Left ventricle myocardium superior (tissue), 1 donor: ENCODE measurements at regions not wholly inside any gene's neighbourhood (a gene's known extent, or its start where the extent isn't known, plus 50 kb on each side); places are given as distances from the start of the nearest gene placed in this dataset.

ENCODE experiments used
- ATAC-seq: fragments of 200-7000 bp; cut with Tn5 transposase; one replicate; pipeline ENCODE4 v1.9.1; 2020; ENCODE audit warnings: mild to moderate bottlenecking, moderate library complexity
- DNase-seq: peaks from one replicate; pipeline ENCODE4 v3.0.0-alpha.2; 2020
- intact Hi-C: fragments of 100-400 bp; cut with micrococcal nuclease; formaldehyde crosslinking; loops from one replicate; pipeline ENCODE4 v1.11.0; 2022
- donor health status: DM: no; HTN: yes; CAD: no; lungs with severe emphysema.

DNA sequence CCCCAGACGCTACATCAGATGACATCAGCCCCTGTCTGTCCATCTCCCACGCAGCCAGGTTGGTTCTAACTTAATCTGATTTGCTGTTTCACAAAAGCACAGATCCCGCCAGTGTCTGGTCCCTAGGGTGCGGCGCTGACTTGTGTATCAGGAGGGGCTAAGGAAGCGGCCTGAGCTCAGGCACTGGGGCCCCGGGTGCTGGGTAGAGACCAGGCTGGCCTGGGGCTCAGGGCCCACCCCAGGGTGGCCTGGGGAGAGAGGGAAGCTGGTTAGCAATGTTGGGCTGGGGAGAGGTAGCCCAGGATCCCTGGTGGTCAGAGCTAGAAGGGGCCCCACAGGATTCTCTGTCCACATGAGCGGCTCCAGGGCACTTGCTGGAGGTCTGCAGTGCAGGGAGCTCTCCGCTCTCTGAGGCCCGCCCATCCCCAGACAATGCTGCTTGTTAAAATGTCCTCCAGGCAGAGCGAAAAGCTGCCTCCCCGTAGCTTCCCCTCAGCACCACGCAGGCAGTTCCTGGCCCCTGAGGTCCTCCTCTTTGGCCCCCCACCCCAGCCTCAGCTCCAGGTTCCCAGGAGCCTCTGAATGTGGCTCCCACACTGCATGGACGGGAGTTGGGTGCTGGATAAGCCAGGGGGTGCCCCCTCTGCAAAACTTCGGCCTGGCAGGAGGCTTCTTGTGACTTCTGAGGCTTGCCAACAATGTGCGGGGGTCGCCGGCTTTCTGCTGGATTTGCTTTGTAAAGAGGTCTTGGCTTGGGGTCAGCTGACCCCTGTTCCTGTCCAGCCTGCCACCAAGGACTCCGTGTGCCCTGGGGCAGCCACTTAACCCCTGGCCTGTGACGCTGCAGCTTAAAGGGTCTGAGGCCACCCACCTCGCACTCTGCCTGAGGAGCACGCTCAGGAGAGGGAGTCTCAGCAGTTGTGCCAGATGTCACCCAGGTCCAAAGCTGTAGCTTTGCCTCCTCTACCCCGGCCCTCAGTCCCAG lies 112.9 kb downstream of the CPZ start:
- intact Hi-C loops = no loop called here
- ATAC-seq = no peak
- no peak for DNase-seq

DNA sequence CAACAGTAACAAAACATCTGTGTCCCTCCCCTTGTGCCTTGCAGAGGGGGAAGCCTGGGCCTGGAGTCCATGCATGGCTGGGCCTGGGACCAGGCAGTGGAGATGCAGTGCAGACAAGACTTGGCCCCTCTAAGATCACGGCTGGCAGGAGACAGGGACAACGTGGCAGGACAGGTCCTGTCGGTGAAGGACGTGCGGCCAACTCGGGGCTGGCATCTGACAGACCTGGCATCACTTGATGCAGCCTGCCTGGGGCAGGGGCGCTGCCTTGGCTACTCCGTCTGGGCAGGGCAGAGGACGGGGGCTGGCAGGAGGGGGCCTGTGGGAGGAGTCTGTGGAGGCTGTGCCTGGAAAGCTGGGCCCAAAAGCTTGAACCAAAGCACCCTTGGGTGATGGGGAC lies 112.1 kb downstream of the CPZ start:
- DNase-seq (no peak), ATAC-seq (no peak)
- intact Hi-C loops = no loop called here

DNA sequence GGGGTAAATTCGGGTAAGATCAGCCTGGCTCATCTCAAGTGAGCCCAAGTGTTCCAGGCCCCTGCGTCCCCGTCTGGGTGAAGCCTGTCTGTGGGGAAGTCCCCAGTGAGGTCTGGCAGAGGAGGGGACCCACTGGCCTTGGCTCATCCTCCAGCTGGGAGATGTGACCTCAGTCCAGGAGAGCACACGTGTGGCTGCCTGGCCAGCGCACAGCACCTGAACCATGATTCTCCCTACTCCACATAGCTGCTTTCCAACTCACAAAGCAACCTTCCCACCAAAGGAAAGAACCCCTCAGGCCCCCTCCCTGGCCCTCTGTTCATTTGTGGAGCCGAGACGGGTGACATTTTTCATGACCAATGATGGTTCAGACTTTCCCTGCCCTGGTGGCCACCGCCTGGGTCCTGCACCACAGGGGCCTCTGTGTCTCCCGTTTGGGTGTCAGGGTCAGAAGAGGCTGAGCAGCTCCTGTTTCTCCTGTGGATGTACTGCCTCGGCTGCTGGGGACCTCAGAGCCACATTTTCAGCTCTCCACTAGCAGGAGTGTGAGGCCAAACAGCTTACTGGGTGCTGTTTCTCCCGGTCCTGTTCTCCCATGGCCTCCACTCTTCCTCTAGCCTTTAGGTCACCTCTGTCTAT lies 111.4 kb downstream of the CPZ start:
- DNase-seq = no peak
- intact Hi-C loops = no loop called here
- ATAC-seq = no peak

DNA sequence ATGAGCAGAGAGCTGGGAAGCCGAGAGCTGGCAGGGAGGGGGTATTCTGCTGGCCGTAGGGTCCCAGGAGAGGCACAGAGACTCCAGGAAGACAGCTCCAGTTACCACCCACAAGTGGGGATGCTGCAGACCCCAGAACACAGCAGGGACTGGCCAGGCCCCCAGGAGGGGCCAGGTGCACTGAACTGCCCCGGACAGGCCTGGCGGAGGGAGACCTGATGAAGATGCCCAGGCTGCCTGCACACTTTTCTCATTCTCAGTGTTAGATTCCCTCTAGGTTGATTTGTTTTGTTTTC lies 110.8 kb downstream of the CPZ start:
- no peak for DNase-seq

DNA sequence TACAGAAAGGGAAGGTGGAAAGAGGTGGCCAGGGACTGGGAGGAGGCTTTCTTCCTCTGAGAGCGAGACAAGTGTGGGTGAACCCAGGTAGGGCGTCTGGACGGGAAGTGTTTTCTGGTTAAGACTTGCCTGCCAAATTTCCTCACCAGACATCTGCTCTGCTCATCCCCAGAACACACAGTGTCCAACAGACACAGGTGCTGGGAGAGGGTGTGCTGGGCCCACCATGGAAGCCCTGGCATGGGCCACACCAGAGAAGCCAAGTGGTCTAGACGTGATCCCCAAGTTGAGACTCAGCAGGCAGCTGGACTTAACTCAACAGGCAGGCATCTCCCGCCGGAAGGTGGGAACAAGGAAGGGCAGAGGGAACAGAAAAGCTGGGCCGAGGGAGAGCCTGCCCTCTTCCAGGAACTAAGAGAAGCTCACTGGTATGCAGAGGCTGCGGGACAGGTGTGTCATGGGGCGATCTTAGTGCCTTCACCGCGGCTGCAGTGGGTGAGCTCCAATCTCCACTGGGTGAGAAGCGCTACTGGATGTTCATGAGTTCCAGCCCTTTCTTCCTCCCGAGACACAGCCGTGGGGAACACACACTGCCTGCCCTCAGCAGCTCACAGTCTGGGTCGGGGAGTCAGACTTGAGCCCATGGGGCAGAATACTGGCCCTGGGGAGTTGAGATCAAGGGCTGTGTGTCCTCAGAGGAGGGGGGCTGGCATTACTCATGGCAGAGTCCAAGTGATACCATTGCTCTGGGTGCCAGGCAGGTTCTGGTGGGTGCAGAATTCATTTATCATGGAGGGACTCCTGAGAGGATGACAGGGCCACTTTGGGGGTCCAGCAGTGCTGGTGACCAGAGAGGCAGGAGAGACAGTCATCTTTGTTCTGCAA lies 110.2 kb downstream of the CPZ start:
- ATAC-seq (no peak), DNase-seq (no peak)
- intact Hi-C loops = no loop called here

More for the DNA sequence above, 110.8 kb downstream of the CPZ start:
- intact Hi-C loops = no loop called here
- no peak for ATAC-seq

DNA sequence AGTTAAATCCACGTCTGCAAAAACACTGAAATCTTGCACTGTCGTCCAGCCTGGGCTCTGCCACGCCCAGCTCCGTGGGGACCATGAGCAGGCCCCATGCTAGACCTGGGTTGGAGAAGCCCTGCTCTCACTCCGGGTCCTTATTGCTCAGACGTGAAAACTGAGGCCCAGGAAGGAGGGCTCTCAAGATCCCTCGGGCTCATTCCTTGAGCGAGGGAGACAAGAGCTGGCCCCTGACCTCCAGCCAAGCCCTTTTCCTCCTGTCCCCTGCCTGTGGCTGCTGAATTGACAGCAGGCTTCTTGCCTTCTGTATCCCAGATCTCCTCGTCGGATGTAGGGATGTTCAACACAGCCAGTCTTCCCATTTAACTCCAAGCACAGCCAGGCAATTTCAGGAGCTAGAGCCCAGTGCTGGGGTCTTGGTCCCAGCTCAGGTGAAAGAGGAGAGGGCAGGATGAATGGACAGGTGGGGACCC lies 109.5 kb downstream of the CPZ start:
- no peak for DNase-seq
- intact Hi-C loops = no loop called here
- ATAC-seq = no peak

DNA sequence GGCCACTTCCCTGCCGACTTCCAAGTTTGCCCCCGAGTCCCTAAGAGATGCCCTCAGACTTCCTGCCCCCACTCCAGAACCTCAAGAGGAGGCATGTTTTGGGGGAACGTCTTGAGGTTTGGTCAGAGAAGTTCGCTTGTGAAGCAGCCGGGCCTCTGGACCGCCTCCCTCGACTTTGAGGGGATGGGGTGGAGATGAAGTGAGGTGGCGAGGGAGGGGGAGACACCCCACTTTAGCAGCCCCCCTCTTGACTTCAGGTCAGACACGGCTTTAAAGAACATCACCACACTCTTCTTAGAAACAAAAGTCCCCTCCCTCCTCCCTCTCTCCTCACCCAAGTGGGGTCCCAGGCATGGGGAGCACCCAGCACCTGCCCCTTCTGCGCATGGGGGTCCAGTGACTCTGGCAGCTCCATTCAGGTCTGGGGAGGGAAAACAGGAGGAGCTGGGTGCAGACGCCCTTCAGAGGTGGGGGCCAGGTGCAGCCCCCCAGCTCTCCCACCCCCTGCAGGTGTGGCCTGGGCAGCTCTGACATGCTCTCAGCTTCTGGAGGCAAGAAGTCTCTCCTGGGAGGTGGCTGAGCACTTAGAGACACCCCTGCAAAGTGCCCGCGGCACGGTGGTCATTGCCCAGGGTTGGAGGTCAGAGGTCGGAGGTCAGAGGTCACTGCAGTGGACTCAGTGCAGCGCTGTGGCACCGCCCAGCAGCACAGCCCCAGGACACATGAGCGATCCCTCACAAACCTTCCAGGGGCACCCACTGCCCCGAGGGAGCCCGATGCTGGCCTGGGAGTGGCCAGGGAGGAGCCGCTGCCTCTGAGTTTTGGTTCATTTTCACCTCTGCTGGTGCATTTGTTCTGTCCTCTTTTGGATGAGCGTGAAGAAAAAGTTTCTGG lies 108.8 kb downstream of the CPZ start:
- ATAC-seq = no peak
- intact Hi-C loops = no loop called here

DNA sequence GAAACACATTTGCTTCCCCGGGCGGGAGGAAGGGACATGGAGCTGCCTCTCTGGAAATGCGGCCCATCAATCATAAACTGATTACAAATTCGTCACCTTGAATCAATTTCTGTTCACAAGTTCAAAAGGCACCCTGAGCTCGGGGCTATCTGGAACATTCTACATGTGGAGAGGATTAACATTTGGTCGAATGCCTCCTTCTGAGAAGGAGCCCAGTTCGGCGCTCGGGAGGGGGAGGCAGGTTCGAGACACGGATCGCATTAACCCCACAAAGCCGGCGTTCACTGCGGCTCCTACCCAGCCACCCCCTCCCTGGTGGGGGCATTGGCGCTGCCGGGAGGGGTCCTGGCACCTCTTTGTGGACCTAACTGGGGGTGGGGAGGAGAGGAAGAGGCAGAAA lies 108.0 kb downstream of the CPZ start:
- intact Hi-C loops = no loop called here
- ATAC-seq = no peak
- no peak for DNase-seq

More for the DNA sequence above, 108.8 kb downstream of the CPZ start:
- no peak for DNase-seq

DNA sequence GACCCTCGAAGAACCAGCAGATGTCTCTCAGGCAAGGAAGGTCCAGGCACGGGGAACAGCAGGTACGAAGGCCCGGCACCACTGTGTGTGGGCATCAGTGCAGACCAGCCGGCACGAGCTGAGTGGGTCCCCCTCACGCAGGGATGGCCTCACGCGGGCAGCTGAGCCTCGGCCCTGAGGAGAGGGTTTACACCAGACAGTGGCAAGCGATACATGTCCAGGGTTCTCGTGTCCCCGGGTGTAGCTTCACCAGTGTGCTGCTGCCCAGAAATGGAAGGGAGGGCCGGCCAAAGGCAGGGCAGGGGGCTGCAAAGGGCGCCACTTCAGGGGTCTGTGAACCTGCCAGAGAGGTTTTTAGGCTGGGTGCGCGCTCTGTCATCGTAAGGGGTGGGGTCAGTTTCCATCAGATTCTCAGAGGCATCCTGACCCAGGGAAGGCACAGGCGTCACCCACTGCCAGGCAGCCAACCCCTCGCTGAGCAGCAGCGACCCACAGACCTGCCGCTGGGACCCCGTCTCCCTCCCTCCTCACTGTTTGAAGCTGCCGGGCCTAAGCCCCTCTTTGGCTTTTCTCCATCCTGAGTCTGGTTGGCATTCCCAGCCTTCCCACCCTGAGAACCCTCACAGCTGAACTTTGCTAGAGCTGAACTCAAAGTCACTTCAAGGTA lies 107.0 kb downstream of the CPZ start:
- intact Hi-C loops = no loop called here
- DNase-seq (no peak), ATAC-seq (no peak)

DNA sequence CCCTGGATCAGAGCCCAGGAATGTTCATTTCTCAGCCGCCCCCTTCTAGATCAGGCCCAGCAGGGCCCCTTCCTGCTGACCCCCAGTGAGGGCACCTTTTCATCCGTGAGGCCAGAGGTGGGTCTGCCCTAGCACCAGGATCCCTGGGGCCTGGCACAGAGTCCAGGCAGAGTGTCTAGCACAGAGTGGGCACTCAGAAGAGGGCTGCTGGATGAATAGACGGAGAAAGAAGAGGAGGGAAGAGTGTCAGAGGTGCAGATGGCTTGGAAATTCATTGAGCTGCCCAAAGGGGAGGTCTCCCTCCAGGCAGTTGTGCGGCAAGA lies 106.5 kb downstream of the CPZ start:
- intact Hi-C loops = no loop called here
- DNase-seq (no peak), ATAC-seq (no peak)

DNA sequence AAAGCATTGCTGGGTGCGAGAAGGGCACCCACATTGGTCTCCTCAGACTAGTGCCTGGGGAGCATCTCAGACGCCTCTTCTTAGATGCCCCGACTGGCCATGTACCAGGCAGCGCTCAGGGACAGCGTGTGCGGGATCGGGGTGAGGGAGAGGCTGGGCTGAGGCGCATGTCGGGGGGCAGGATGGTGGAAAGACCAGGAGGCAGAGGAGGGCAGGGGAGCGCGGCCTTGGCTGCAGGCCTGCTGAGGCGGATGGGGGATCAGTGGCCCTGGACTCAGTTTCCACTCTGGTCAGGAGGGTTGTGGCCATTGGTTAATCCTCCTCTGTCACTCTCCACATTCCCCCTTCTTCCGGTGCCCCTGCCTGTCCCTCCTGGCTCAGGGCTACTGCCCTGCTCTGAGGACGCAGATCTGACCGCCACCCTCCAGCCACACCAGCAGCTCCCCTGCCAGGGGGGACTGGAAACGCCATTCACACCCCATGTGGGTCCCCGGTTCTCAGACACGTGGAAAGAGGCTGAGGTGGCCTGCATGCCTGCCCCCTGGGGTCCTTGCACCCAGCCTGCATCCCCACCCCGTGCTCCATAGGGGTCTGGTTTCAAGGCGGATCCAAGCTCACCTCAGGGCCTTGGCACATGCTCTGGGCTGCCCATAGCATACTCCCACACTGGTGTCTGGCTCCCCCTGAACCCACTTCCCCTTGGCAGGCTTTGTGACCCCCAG lies 105.9 kb downstream of the CPZ start:
- DNase-seq (no peak), ATAC-seq (no peak)
- intact Hi-C loops = no loop called here

DNA sequence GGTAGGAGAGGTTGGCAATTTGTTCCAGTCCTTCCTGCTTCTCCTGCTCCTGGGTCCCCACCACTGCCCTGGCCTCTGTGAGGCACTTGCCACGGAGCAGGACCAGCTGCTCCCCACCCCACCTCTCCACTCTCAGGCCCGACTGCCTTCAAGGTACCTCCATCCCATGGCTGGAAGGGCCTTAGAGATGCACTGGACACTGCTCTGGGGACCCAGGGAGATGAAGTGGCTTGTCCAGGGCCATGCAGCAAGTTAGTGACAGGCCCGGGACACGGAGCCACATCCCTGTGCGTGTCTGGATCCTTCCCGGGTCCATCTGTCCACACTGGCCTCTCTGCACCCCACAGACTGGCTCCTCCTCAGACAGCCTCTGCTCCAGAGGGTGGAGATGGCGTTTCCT lies 105.3 kb downstream of the CPZ start:
- DNase-seq (no peak), ATAC-seq (no peak)
- intact Hi-C loops = no loop called here

DNA sequence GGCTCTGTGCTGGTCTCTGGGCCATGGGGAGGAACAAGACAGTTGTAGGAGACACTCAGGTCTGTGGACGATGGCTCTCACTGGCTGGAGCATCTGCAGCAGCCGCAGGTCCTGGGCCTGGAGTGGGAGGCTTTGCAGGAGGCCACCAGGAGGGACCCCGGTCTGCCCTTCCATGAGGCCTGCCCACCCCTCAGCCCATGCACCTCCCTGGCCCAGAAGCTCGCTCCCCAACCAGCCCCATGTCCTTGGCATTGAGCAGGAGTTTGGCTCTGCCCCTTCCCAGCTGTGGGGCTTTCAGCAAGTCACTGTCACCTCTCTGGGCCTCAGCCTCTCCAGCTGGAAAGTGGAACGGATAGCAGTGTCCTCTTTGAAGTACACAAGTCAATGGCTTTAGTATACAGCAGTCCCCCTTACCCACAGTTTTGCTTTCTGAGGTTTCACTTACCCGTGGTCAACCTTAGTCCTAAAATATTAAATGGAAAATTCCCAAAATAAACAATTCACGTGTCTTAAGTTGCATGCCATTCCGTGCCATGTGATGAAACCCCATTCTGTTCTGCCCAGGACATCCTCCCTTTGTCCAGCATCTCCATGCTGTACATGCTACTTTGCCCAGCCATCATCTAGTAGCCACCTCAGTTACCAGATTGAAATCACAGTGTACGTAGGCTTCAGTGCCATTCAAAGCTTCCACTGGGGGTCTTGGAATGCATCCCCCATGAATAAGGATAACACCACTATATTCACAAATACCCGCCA lies 104.0 kb downstream of the CPZ start:
- ATAC-seq (no peak), DNase-seq (no peak)
- intact Hi-C loops = no loop called here

DNA sequence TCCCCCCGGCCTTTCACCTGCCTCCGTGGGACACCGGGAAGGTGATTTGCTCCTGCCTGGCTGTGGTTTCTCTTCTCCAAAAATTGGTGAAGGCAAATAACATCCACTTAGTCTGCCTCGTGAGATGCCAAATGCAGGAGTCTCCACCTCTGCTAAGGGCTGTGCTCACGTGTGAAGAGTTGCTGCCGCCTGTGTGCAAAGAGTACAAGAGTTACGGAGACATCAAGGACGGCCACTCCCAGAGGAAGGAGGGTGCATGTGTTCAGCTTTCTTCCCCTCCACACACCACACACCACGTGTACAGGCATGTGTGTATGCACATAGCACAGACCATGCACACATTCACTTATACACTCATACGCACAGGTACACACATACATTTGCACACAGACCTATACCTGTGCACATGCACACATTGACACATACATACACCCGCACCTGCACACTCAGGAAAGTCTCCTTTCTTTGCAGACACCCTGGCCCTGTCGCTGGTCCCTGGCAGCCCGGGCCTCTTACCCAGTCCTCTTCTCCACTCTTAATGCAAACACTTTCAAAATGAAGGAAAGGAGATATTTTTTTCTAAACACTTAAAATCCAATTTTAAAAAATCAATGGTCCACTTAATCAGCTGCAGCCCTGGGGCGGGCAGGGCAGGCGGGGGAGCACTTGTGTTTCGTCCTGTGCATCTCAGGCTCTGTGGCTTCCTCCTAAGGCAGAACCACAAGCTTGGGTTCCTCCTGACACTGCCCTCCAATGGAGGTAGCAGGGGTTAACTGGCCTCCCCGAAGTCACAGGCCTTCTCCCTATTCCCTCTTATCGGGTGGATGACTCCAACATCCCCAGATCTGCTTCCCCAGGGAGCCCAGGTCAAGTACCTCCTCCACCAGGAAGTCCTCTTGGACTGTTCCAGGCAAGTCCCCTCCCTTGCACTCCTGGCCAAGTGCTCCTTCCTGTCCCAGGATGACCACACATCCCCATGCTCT lies 103.0 kb downstream of the CPZ start:
- ATAC-seq (no peak), DNase-seq (no peak)
- intact Hi-C loops = no loop called here

DNA sequence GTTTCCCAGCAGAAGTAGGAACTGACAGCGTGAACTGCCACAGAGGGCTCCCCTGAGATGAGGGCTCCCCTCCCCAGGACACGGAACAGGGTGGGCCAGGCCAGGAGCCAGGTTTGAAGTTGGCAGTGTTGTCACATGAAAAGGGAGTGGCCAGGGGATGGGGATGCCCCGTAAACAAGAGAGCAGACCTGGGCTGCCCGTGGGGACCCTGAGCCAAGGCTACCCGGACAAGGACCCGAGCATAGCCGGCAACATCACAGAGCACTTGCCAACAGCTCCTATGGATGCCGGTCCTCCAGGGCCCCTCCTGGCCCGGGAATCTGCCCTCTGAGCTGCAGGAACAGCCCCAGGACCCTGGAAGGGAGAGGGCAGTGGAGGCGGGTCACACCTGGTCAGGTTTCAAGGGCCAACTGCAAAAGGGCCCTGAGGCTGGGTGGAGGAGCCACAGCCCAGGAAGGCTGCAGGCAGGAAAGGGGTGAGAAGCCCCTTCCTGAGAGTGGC lies 102.1 kb downstream of the CPZ start:
- intact Hi-C loops = no loop called here
- DNase-seq (no peak), ATAC-seq (no peak)

DNA sequence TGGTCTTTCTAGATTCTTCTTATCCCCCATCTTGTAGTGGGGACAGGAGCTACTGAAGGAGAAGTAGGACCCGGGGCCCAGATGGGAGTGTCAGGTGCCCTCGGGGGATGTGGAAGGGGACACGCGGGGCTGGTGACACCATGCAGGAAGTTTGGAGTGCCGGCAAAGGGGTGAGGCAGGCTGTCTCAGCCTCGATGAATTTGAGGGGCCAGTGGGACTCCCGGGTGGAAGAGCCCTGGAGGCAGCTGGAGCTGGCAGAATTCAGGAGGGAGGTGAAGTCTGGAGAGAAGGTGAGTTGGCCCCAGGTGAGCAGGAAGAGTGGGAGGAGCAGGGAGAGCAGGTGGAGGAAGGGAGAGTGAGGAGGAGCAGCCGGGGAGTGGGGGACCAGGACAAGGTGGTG lies 101.7 kb downstream of the CPZ start:
- no peak for DNase-seq
- intact Hi-C loops = no loop called here
- no peak for ATAC-seq
